Kidney (tissue), 13 donors: ENCODE measurements at regions not wholly inside any gene's neighbourhood (a gene's known extent, or its start where the extent isn't known, plus 50 kb on each side); places are given as distances from the start of the nearest gene placed in this dataset.

ENCODE experiments used
- DNase-seq, 5 donors: peaks; one replicate each; pipeline ENCODE4 v3.0.0-alpha.2; 2013 to 2020
- FAIRE-seq: peaks from 2 replicates; lab custom pipeline; 2012; peaks lifted over from hg19 to GRCh38; lab: Jason Lieb, UNC
- H3K27ac ChIP-seq, 2 donors: one replicate each; pipeline ENCODE4 v1.7.0; 2013; ENCODE audit warnings: low read depth in 2 of 2, low read length in 2 of 2, inconsistent platforms in 1 of 2
- H3K27me3 ChIP-seq: one replicate; pipeline ENCODE4 v1.7.1; 2013; ENCODE audit warnings: low read length, inconsistent platforms; ENCODE audit not compliant: control insufficient read depth, insufficient read depth
- H3K36me3 ChIP-seq, 3 donors: one replicate each; pipeline versions ENCODE4 v1.7.0 to v1.7.1; 2013; ENCODE audit warnings: low read length in 3 of 3, control low read depth in 1 of 3, inconsistent platforms in 1 of 3; ENCODE audit not compliant: insufficient read depth in 3 of 3, control insufficient read depth in 2 of 3
- H3K4me1 ChIP-seq, 3 donors: one replicate each; pipeline versions ENCODE4 v1.7.0 to v1.7.1; 2013; ENCODE audit warnings: low read length in 3 of 3, inconsistent platforms in 1 of 3, low read depth in 1 of 3; ENCODE audit not compliant: control insufficient read depth in 2 of 3, insufficient read depth in 2 of 3
- H3K4me3 ChIP-seq, 3 donors: one replicate each; pipeline versions ENCODE4 v1.7.0 to v1.8.1; 2013; ENCODE audit warnings: low read length in 3 of 3, control low read depth in 1 of 3, inconsistent platforms in 1 of 3
- H3K9ac ChIP-seq, 3 donors: one replicate each; pipeline versions ENCODE4 v1.7.0 to v1.7.1; 2013; ENCODE audit warnings: low read length in 3 of 3, control low read depth in 1 of 3, inconsistent platforms in 1 of 3
- H3K9me3 ChIP-seq, 3 donors: one replicate each; pipeline versions ENCODE4 v1.7.0 to v1.7.1; 2013; ENCODE audit warnings: low read length in 3 of 3, control low read depth in 1 of 3, inconsistent platforms in 1 of 3; ENCODE audit not compliant: control insufficient read depth in 2 of 3, insufficient read depth in 1 of 3
- CTCF ChIP-seq: IDR thresholded peaks from 3 replicates; pipeline ENCODE4 v1.5.1; 2012; ENCODE audit warnings: mild to moderate bottlenecking, moderate library complexity, borderline replicate concordance; ENCODE audit not compliant: insufficient read depth; ENCODE audit errors: extremely low read depth
- intact Hi-C: fragments of 100-400 bp; cut with DNase I; formaldehyde crosslinking; loops from one replicate; pipeline ENCODE4 v1.11.1; 2022
- donor health status: control.
- donor health status: control.
- donor health status: control.
- donor health status: control.
- donor health status: control.
- donor health status: DM: yes; HTN: yes; CAD: no.
- donor health status: Normal renal cell carcinoma (clear cell type).

- no peaks in the 10 kb centered on the region for H3K27me3 ChIP-seq
- intact Hi-C loops, result no loop called here
- H3K9me3 ChIP-seq, result peaks cover 0 to 7% (median 7%) of the 10 kb centered on the region in 3 donors
- no peak for DNase-seq
- no peaks in the 10 kb centered on the region for H3K36me3 ChIP-seq
- H3K9ac ChIP-seq, result no peak overlapping the region
- H3K4me3 ChIP-seq, result no peak overlapping the region
- no peak for TF ChIP-seq CTCF
- FAIRE-seq, result no peak
- no peaks in the 10 kb centered on the region for H3K4me1 ChIP-seq
- no peak overlapping the region for H3K27ac ChIP-seq
These were observed 82.0 kb upstream of the PTGFR start for GRCh38 chr1:78408810-78409209.

GRCh38 chr1:78410643-78411042 lies 80.1 kb upstream of the PTGFR start:
- no peaks in the 10 kb centered on the region for H3K27me3 ChIP-seq
- H3K4me3 ChIP-seq, result no peak overlapping the region
- no peak for TF ChIP-seq CTCF
- H3K9me3 ChIP-seq, result peaks cover 0 to 7% (median 7%) of the 10 kb centered on the region in 3 donors
- FAIRE-seq (no peak), DNase-seq (no peak)
- no peaks in the 10 kb centered on the region for H3K4me1 ChIP-seq
- no peaks in the 10 kb centered on the region for H3K36me3 ChIP-seq
- intact Hi-C loops, result no loop called here
- no peak overlapping the region for H3K9ac ChIP-seq
- no peak overlapping the region for H3K27ac ChIP-seq

- no peak for FAIRE-seq
- no peak for TF ChIP-seq CTCF
- peaks cover 0 to 7% (median 7%) of the 10 kb centered on the region in 3 donors for H3K9me3 ChIP-seq
- DNase-seq, result no peak
- intact Hi-C loops, result no loop called here
- H3K27me3 ChIP-seq, result no peaks in the 10 kb centered on the region
- H3K36me3 ChIP-seq, result no peaks in the 10 kb centered on the region
- H3K4me1 ChIP-seq, result no peaks in the 10 kb centered on the region
- H3K27ac ChIP-seq, result no peak overlapping the region
- H3K4me3 ChIP-seq, result no peak overlapping the region
- H3K9ac ChIP-seq, result no peak overlapping the region
These were observed 79.1 kb upstream of the PTGFR start for GRCh38 chr1:78411707-78412106.

GRCh38 chr1:78415165-78415564 lies 75.6 kb upstream of the PTGFR start:
- no peaks in the 10 kb centered on the region for H3K4me1 ChIP-seq
- no peak overlapping the region for H3K9ac ChIP-seq
- no peak for TF ChIP-seq CTCF
- H3K27me3 ChIP-seq, result no peaks in the 10 kb centered on the region
- DNase-seq, result no peak
- peaks cover 0 to 7% (median 7%) of the 10 kb centered on the region in 3 donors for H3K9me3 ChIP-seq
- no peaks in the 10 kb centered on the region for H3K36me3 ChIP-seq
- no peak for FAIRE-seq
- intact Hi-C loops, result no loop called here
- H3K27ac ChIP-seq, result no peak overlapping the region
- H3K4me3 ChIP-seq, result no peak overlapping the region
